SHP77 treated with DMSO at 0.1 percent for 48 hours (cell line): ENCODE measurements at regions not wholly inside any gene's neighbourhood (a gene's known extent, or its start where the extent isn't known, plus 50 kb on each side); places are given as distances from the start of the nearest gene placed in this dataset.
"Not testable (repeated sequence)": the region's sequence is repeated elsewhere in the genome, so short reads cannot be mapped to it uniquely, and the experiment has no call there.

Experiments used
- DNase-seq: peaks from one replicate; lab custom pipeline; 2025; lab: John Stamatoyannopoulos, UW

DNA sequence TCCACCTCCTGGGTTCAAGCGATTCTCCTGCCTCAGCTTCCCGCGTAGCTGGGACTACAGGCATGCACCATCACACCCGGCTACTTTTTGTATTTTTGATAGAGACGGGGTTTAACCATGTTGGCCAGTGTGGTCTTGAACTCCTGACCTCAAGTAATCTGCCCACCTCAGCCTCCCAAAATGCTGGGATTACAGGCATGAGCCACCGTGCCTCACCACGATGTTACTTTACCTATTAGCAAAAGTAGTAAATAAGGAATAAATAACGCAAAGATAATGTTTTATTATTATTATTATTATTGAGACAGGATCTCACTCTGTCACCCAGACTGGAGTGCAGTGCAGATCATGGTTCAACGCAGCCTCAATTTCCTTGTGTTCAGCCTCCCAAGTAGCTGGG, 145.9 kb downstream of the NPIPB5 start:
- DNase-seq = not testable (repeated sequence)

GRCh38 chr16:22659933-22660332, 149.2 kb downstream of the NPIPB5 start:
- no peak for DNase-seq

DNA sequence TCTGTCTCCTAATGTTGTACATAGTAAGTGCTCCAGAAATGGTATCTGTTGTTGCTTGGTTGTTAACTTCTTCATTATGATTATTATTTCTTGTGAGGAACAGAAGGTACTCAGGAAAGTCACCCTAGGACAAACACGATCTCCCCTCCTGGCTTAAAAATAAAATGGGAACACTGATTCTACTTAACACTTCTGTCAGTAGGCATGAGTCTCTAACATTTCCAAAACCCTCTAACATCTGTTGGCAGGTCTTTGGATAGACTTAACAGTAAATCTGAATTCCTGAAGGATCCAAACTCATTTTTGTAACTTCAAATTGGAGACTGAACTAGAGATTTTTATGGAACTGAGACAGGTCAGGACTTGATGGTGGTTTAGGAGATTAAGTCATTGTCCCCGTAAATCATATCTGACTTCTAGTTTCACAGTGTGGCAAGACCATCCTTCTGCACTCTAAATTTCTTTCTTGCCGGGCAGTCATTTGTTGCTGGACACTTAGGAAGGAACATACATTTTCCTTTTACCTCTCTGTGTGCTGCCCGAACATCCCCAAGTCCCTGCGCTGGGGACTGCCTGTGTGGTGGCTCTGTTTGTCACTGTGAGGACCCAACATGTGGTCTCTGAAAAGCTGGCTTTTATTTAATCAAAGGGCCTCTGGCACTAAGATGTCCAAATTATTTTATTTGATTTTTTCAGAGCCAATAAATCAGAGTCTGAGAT, 149.9 kb downstream of the NPIPB5 start:
- no peak for DNase-seq

- no peak for DNase-seq
These were observed 150.5 kb downstream of the NPIPB5 start for GRCh38 chr16:22661161-22661647.

DNA sequence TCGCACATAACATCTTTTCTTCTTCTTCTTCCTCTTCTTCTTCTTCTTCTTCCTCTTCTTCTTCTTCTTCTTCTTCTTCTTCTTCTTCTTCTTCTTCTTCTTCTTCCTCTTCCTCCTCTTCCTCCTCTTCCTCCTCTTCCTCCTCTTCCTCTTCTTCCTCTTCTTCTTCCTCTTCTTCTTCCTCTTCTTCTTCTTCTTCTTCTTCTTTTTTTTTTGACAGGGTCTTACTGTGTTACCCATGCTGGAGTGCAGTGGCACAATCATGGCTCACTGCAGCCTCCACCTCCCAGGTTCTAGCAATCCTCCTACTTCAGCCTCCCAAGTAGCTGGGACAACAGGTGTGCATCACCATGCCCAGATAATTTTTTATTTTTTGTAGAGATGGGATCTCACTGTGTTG, 151.0 kb upstream of the HS3ST2 start:
- DNase-seq = not testable (repeated sequence)

GRCh38 chr16:22663389-22664064, 150.4 kb upstream of the HS3ST2 start:
- no peak for DNase-seq

GRCh38 chr16:22664132-22664531, 149.8 kb upstream of the HS3ST2 start:
- DNase-seq = no peak

DNA sequence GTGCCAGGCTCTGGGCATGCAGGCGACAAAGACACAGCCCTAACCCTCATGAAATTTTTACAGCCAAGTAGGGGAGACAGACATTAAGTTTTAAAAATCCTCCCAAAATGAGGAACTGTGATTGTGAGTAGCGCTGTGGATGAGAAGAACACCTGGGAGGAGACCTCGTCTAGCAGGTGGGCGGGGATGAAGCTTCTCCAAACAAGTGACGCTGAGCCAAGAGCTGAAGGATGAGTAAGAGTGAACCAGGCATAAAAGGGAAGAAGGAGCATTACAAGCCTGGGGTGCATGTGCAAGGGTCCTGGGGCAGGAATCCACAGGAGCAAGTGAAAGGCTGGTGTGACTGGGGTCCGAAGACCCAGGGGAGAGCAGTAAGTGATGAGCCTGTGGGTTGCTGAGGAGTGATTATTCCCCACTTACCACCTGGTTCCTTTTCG, 149.4 kb upstream of the HS3ST2 start:
- DNase-seq = no peak

GRCh38 chr16:22665048-22665797, 148.7 kb upstream of the HS3ST2 start:
- DNase-seq = no peak

- DNase-seq = no peak
These were observed 148.2 kb upstream of the HS3ST2 start for GRCh38 chr16:22665803-22666202.

- DNase-seq = no peak
These were observed 145.6 kb upstream of the HS3ST2 start for GRCh38 chr16:22668318-22668717.

DNA sequence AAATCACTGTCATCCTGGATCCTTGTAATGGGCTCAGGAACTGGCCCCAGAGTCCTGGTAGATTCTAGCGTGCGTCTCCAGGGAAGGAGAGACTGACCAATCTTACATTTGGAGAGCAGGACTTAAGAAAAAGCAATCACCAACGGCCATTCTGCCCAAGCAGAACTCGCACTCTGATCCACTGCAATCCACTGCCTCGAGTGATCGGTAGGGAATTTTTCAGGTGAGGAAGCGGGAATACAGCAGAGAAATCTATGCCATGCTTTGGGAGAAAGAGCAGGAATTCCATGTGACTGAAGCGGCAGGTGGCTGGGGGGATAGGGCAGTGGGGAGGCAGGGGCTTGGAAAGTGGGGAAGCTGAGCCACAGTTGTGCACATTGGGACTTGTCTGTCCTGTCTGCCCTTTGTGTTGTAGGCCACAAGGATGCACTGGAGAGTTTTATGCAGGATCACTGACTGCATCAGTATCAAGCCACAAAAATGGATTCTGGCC, 143.9 kb upstream of the HS3ST2 start:
- DNase-seq = no peak

- DNase-seq = no peak
These were observed 143.4 kb upstream of the HS3ST2 start for GRCh38 chr16:22670551-22671041.

- no peak for DNase-seq
These were observed 142.5 kb upstream of the HS3ST2 start for GRCh38 chr16:22671301-22672076.

DNA sequence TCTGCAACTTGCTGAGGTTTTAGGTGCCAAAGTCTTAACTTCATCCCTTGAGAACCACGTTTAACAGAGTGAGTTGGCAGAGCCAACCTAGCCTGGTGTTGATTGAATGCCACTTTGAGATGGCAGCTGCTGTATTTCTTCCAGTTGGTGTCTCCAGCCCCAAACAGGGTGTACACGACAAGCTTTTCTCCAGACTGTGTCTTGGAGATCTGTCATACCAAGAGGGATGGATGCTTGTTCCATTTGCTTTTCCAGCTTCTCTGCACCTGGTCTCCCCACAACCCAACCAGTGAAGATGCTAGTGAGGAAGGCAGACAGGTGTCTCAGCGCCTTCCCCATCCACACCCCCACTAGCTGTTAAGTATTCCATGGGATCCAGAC, 141.1 kb upstream of the HS3ST2 start:
- no peak for DNase-seq

DNA sequence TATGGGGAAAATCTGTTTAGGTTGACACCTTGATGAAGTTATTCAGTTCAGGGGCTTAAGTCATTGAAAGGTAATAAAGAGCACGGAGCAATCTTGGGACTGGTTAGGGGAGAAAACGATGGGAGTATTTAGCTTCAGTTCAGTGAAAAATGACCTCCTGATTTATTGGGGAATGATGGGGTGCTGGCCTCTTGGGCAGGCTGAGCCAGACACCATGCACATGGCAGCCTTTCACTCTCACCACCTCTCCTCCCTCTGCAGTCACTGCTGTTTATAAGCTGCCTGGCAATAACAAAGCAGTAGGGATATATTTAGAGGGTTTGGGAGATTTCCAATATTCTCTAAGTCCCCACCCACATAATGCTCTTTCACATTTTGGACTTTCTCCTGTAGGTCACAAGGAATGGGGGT, 140.5 kb upstream of the HS3ST2 start:
- DNase-seq = no peak

- DNase-seq = no peak
These were observed 139.2 kb upstream of the HS3ST2 start for GRCh38 chr16:22674832-22675191.

DNA sequence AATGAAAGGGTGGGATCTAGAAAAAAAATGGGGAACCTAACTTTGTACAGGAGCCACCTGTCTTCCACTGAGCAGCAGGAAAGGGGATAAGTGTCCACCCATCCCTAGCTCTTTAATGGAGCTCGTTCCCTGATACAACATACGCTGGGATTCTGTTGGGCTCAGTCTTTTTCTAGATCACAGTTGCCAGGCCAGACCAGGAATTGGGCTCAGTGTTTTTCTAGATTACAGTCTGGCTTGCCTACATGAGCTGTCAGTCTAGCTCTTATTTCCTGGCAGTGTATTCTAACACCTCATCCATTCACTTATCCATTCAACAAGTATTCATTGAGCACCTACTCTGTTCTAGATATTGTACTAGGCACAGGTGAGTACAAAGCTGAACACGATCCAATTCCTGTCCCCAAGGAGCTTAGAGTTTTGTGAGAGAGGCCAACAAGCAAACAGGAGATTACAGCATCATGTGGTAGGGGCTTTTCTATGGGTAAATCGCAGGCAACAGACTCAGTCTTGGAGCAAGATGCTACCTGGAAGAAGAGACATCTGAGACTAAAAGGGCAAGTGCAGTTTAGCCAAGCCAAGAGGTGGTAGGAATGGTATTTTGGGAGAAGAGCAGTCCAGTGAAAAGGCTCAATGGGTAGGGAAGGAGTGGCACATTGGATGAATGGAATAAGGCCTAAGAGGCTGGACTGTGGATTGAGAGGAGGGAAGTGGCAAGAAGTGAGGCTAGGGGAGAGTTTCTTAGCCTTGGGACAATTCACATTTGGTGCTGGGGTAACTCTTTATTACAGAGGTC, 138.0 kb upstream of the HS3ST2 start:
- DNase-seq = no peak

DNA sequence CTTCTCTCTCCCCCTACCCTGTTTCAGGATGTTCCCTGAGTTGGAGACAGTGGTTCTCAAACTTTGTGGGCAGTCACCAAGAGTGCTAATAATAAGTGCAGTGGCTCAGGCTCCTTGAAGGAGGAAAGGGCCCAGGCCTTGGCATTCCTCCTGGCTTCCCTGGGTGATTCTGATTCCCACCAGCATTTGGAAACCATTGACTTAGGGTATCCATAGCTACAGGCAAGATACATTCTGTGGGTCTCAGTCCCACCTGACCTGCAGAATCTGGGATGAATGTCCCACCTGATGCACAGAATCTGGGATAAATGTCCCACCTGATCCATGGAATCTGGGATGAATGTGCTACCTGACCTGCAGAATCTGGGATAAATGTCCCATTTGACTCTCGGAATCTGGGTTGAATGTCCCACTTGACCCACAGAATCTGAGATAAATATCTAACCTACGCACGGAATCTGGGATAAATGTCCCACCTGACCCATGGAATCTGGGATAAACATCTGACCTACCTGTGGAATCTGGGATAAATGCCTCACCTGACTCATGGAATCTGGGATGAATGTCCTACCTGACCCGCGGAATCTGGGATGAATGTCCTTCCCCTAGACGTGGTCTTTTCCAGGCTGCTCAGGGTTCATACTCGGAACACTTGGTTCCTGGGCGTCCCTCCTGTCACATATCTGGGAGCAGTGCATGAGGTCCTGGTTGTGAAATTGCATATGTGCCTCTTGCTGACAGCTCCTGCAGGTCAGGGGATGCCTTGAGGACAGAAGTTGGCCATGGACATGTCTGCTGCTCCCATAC, 136.7 kb upstream of the HS3ST2 start:
- no peak for DNase-seq

GRCh38 chr16:22678311-22678710, 135.7 kb upstream of the HS3ST2 start:
- DNase-seq = no peak
